ENCODE measurements at regions not wholly inside any gene's neighbourhood (a gene's known extent, or its start where the extent isn't known, plus 50 kb on each side); places are given as distances from the start of the nearest gene placed in this dataset.

DNA sequence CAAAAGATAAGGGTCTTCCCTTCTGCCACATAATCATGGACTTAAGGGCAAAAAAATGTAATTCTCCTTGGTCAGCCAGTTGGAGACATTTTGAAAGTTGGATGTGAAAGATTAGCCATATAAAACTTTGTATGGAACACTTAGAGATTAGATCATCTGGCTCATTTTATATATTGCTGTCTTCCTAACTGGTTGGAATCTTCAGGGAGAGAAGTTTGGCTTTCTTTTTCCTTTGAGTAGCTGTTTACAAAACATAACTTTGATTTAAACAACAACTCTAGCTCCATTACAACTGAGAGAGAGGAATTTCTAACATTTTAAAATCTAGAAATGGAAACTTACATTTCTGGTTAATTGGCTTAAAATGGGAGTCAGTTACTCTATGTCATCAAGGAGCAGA lies 132.7 kb downstream of the RDH14 start:
- no peak for DNase-seq

DNA sequence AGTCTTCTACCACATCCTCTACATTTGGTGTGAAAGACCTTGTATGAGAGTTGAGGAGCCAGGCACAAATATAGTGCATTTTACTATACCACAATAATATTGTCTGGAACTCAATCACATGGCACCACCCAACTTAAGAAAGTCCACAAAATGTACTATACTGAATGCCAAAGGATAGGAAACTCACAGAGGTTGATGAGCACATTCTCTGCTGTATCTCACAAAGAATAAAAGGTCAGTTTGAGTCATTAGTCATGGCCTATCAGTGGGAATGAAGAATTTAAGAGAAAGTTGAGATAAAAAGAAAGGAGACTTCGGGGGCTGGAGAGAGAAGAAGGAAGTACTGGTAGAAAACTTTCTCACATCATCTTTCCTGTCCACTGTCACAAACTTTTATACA lies 134.3 kb downstream of the RDH14 start:
- no peak for DNase-seq

DNA sequence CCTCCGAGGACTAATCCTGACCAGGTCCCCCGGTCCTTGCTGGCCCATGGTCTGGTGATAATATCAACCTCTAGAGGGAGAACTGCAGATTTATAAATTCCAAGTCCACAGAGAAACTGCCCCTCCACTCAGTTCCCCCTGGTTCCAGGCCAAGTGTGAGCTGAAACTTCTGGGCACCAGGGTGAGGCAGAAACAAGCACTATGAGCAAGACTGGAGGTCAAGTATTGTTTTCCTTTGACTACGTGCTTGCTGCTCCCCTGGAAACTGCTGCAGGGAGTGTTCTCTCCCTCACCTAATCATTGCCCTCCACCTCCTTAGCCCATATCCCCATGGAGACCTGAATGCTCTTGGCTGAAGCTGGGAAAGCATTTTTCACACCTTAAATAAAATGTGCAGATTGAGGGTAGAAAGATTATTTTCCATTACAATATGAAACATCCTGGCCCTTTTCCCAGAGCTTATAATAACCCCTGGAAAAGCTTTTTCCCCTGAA lies 135.2 kb downstream of the RDH14 start:
- no peak for DNase-seq

DNA sequence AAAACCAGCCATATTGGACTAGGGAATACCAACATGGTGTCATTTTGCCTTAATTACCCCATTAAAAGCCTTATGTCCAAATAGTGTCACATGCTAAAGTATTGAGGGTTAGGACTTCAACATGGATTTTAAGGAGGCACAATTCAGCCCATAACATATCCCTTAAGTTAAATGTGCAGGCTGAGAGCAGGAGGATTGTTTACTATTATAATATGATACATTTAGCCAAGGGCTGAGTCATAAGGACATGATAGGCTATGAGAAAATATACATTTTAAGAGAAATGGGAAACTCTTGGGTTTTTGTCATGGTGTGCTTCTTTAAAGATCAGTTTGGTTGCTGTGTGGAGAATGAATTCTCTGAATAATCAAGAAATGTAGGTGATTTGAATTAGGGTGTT lies 136.8 kb downstream of the RDH14 start:
- DNase-seq: no peak

DNA sequence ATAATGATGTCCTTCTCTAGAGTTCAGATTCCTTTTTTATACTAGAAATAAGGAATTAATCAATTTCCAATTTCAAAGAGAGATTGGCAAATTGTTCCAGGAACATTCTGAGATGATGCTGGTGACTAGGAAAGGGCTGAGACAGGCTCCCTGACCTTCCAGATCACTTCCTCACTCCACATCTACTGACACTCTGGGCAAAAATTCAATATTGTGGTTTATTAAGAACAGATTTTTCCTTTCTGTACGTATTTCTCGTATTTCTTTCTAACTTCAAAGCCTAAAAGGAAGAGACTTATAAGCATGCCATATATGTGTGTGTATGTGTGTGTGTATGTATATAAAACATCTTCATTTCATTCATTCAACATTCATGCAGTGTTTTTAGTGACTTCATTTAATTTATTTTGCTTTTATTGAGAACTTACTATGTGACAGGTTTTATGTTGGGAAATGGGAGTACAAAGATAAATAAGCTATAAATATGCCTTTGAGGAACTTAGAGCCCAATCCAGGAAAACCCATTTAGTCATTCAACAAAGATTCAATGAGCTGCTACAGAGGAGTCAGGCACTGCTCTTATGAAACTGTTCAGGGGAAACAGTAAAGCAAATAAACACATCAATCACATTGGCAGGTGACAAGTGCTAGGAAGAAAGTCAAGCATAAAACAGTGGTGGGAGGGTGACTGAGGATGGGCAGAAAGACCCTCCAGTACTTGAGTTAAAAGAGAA lies 137.9 kb downstream of the RDH14 start:
- DNase-seq: no peak

DNA sequence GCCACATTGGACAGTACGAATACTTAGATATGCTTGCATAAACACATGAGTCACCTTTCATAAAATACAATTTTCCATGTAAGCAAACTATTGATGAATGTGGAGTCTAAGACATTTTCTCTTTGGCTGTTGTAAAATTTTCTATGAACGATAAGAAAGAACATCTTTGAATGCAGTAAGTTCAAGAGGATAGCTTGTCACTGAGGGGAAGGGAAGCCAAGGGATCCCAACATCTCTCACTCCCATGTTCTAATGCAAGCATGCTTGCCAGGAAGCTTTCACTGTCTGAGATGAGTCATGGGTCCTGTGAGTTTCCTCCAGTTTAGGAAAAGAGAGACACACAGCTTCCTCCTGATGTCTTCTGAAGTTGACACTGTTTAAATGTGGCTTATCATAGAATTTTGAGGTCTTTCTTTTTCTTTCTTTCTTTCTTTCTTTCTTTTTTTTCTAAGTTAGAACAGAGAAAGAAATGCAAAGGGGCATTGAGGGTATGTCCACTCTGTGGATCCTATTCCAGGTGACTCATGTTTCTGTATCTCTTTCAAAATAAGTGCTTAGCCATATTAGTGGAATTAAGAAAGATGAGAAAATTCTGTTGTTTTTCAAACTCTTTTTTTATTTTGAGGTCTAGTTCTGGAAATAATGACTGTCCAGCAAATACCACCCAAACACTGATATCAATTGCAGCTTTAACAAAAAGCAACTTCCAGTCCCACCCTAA lies 146.6 kb downstream of the RDH14 start:
- DNase-seq: no peak

DNA sequence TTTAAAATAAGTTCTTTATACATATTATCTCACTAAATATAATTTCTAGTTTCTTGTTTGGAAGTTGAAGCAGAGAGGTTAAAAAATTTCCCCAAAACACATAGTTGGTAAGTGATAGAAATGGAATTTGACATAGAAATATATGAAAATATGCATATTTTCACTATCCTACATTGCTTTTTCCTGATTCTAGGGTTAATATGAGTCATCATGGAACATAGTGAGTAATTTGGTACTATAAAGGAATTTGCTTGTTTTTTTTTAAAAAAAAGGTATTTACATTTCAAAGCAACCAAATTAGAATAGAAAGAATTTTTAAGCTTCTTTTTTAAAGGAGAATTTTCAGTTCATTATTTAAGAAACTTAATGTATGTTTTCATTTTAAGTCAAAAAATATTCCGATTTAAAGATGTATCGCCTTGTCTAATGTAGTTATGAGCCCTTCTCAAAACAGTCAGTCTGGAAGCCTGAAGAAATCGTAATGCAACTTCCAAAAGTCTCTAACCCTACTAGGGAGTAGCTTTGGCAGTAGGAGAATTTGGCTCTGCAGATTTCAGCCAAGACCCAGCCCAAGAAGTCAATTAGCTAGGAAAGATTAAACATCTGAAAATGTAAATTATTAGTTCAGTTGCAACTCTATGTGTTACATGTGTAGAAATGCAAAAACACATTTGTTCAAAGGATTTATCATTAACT lies 147.3 kb downstream of the RDH14 start:
- DNase-seq: no peak

DNA sequence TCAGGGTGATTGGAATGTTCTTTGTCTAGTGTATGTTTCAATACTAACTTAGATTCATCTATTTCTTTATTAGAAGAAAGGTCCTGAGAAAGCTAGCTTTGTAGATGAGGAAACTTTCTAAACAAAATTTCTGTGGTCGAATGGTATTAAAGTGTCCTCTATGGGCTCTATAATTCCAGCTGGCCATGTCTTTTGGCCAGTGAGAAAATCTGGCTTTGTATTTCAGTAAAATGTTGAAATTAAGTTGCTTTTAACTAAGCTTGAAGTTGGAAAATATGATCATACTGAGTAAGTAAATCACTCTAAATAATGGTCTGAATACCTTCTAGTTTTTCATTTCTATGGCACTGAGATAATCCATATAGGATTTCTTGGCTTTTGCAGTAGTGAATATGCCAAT lies 148.8 kb downstream of the RDH14 start:
- no peak for DNase-seq

DNA sequence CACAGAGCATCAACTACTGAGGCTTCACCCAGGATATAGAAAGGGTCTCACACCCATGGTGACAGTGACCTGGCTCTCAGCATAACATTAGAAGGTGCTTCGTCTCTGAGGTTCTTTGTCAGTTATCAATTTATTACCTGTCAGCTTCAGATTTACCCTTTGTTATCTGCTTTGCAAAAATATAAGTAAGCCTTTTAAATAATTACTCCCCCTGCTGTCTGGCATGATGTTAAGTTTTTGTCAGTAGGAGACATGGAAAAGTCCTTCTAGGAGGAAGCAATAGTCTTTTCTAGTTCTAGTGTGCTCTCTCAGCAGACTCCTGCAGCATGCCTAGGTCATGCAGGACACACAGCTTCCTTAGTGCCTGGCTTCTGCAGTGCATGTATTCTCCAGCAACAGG lies 149.9 kb downstream of the RDH14 start:
- DNase-seq: no peak

DNA sequence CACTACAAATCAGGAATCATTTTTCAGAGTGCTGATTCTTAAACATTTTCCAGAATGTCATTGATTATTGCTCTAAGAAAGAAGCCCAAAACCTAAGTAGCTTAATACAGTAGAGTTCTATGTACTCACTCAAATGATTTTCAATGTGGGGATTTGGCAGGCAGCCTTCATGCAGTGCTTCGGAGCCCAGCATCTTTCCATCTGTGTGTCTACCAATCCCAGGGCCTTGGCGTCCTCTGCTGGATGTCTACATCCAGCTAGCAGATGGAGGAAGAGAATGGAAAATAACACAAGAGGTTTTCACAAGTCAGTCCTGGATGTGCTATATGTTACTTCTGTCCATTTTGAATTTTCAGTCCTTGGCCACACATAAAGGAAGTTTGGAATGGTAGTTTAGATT lies 151.8 kb downstream of the RDH14 start:
- DNase-seq: peak in 1 of 58 donors; percentile 2

DNA sequence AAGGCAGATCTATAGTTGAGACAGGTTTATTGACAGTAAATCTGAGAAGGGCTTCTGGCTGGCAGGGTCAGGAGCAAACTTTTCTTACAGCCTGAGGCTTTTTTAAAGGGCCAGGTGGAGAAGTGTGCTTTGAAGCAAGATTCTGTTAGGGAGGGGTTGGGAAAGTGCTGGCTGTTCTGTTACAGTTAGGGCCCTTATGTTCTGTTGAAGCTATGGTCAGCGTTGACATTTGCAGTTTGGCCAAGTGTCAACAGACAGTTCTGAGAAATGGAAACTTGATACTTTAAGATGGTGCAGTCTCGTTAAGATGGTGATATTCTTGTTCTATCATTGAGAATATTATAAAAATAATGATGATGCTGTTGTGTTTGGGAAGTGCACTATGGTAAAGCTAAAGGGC lies 154.2 kb downstream of the RDH14 start:
- DNase-seq: no peak

DNA sequence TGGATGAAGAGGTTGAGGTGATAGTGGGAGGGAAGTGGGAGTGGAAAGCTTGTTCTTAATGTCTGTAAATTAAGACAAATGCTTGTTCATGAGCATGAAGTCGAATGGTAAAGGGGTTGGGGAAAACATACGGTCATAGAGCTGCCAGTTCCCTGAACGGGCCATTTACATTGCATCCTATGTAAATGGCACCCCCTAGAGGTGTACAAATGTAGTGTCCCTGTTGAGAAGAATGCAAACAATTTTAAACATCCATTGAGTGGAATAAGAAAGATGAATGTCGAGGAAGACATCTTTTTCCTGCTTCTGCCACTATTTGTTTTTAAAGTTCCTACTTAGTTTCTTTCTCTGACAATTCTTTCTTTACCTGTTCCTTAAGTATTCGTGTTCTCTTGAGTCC lies 155.7 kb downstream of the RDH14 start:
- DNase-seq: no peak

DNA sequence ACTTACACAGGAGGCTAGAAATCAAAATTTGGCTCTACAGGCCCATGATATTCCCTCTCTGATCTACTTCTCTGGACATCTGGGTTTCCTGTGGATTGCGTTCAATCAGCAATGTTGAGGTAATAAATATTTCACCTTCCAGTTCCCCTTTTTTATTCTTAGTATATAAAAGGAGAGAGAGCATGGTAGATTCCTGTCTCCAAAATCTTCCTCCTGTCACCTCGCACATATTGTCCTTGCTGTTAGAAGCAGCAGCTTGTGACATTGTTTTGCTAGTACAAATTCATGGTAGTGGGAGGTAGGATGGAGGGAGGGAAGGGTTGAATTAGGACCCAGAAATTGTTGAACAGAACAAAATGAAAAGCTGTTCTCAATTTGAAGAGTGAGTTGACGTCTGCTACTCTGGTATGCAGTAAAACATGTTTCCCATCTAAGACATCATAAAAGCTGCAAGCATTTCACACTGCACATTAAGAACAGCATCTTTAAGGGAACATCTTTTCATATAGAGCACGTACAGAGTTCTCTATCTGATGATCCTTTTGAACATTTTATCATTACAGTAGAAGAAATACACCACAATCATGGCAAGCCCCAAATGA lies 156.4 kb downstream of the RDH14 start:
- no peak for DNase-seq

DNA sequence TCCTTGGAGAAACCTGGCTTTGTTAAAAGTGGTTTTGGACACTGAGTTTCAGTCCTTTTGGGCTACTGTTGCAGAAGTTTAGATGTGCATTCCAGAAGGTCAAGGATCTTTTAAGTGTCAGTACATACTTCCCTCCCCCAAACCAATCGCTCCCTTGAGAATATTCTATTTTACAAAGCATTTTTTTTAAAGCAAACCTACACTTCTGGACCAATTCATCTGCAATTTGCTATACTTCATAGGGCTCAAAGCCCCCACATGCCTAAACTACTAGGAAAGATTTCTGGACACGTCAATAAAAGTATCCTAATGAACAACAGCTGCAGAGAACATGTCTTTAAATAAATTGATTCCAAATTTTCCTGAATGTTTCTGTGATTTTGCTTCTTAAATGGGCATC lies 157.6 kb downstream of the RDH14 start:
- no peak for DNase-seq

DNA sequence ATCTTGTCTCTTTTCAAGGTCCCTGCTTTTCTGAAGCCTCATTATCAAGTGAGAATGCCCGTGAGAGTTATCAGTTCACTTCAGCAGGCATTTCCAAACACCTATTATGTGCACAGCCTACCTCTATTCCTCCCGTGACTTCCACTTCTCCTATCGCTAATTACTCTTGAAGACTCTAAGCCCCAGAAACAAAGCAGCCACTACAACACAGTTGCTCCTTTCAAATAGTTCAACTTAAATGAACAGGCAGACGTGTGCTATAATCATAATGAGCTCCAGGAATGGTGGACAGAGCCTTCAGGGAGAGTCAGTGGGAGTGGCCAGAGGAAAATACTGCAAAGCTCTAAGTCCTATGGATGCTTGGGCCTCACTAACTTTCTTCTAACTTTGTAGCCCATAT lies 159.0 kb downstream of the RDH14 start:
- no peak for DNase-seq

DNA sequence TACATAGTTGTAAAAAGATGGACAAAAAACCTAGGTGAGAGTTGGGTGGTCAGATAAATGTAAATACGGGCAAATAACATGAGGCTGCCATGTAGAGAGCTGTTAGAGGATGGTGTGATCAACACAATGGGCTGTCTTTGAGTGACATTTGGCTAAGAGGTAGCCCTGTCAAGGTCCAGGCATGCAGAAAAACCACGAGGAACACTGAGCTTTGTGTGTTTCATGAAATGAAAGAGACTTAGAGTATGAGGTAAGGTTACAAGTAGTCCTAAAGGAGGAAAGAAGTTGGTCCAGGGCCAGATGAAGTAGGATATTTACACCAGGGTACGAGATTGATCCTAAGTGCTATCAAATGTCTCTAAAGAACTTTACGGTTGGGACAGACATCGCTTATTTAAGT lies 160.9 kb downstream of the RDH14 start:
- DNase-seq: no peak

DNA sequence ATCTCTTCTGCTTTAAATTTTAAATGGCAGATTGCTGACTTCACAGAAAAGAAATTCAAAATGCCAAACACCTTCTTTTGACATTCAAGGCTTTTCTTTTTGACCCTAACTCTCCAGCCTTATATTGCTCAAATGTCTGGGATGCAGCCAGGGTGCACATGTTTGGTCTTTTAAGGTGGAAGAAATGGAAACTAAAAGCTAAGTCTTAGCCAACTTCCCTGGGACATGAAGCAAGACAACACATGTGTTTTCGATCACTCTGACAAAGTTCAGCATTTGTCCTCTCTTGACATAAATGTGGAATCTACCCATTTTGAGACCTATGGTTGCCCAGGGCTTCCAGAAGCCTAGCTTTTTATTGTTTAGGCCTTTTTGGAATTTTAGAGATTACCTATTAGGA lies 161.6 kb downstream of the RDH14 start:
- no peak for DNase-seq

DNA sequence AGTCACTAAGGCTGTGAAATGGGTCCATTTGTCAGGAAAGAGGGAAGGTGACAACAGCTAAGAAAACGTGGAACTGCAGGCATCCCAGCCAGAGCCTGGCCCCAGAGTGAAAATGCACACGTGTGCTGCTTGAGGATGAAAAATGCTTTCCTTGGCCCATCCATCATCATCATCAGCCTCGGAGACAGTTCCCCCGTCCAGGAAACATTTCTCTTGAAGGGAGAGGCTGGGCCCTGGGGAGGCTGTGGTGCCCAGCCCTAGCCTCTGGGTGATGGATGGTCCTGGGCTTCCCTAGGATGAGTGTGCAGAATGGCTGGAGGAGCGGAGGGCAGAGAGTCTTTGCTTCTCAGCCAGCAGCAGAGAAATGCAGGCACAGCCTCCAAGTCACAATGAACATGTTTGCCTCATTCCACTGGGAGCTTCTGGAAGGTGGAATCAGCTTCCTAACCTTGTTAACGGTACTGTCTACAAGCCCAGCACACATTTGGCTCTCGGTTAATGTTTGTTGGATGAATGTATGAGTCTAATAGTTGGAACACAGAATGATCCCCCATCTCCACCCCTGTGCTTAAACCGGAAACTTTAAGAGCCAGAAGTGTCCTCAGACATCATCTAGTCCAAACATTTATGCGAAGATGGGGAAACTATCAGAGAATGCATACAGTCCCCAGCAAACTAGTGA lies 164.0 kb downstream of the RDH14 start:
- no peak for DNase-seq

DNA sequence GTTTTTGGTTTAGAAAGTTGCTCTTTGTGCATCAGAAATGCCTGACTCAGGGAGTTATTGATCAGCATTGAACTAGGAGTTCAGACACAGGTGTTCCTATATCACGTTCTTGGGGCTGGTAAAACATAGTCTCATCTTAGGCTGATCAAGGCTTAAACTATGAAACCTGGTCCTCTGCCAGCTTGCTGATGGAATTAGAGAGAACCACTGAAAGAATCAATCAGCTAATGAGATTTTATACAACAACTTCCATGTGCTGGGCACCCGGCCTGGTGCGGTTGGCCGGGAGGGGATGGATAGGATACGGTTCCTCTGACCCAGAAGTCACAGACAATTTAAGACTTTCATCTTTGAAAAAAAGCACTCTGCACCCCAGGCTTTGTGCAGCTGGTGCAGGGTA lies 164.9 kb downstream of the RDH14 start:
- DNase-seq: no peak

DNA sequence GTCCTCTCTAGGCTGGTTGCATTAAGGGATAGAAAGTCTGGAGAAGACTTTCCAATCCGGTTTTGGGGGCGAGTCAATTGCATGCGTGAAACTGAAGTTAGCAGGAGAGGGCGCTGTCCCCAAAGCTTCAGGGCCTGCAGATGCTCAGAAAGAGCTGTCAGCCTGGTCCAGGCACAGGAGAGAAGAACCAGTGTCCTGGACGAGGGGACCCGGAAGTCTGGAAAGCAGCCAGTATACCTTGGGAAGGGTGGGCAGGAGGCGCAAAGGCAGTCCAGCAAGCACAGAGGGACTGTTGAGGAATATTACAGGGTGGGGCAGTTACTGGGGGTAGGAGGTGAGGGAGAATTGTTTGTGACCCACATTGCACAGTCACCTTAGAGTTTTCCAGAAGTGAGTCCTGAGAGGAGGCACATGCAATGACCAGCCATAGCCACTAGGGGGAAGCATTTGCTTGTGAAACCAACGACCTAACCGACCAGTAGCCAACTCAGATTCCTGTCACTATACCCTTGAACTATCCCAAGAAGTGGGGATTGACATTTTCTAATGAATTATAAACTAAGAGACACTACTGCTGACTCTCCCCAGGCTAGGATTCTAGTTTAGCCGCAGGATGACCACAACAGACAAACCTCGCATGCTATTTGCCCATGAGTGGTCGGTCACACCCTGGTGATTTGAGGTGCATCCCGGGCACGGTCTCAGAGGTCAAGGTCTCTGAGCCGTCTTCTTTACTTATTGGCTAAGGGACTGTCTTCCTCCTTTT lies 172.8 kb downstream of the RDH14 start:
- peak in 55 of 58 donors; percentile 13 to 82 (median 53) for DNase-seq

DNA sequence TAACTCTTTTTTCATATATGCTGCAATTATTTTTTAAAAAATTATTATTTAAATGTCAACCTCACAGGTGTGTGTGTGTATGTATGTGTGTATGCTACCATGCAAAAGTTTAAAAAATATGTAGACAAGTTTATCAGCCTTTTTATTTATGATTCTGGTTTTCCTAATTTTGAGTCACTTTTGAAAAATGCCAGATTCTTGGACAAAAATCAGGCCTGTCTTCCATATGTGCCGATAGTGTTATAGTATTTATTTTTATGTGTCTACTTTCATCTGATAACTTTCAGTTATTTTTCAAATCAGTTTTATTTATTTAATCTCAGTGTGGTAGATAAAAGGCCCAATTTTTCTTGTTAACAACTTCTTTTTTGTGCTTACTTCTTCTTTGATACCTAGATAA lies 176.2 kb downstream of the RDH14 start:
- DNase-seq: no peak
